ENCODE measurements at regions not wholly inside any gene's neighbourhood (a gene's known extent, or its start where the extent isn't known, plus 50 kb on each side); places are given as distances from the start of the nearest gene placed in this dataset.

GRCh38 chrX:3963980-3964379 lies 250.5 kb upstream of the PRKX start:
- TF ChIP-seq EZH2 (IDR thresholded peaks at IDR 0.05; ENCODE audit: insufficient read depth, low read length) (no peak), CTCF (IDR thresholded peaks at IDR 0.05; ENCODE audit: insufficient read depth, low read depth, low read length) (no peak)

Measured in astrocyte (in vitro differentiated cells and primary cell).